Embryonic facial prominence (tissue), 1 donor: ENCODE measurements at regions not wholly inside any gene's neighbourhood (a gene's known extent, or its start where the extent isn't known, plus 50 kb on each side); places are given as distances from the start of the nearest gene placed in this dataset.

Experiments
- DNase-seq: peaks from one replicate; pipeline ENCODE4 v3.0.0-alpha.2; 2016; ENCODE audit errors: extremely low spot score

GRCh38 chr12:58529114-58529665 lies 391.1 kb downstream of the LRIG3 start:
- no peak for DNase-seq

DNA sequence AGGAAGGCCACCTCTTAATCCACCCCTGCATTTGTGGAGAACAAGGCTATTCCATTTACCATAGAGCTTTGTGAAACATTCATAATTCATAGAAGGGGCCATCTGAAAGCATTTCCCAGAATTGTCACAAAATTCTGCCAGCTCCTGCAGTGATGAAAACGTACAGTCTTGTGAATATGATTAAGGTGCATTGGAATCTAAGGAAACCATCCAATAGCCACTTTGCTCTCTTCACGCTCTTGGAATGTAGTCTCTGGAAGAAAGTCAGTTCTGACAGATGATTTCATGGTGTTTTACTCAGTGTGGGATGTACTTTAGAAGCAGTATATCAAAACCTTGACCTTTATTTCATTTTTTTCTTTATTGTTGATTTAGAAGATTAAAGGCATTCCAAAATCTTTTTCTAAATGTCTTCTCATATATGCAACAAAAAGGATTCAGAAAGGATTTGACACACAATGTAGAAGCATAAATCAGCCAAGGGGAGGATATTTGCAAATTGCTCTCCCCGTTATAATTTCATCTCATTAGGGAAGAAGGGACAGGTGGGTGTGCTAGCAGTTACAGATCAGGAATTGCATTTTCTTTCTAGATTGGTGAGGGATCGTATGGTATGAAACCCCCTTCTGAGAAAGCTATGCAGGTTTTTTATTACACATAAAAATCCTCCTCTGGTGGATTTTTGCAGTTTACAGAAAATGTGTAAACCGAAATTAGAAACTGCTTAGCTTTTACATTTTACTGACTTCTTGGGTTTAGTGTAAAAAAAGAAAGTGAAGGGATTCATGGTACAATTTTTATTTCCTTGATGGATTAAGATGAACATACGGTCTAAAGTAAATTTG lies 390.2 kb downstream of the LRIG3 start:
- DNase-seq, result peak; percentile 38

- DNase-seq, result no peak
Observed at GRCh38 chr12:58530742-58531062, 389.6 kb downstream of the LRIG3 start.

DNA sequence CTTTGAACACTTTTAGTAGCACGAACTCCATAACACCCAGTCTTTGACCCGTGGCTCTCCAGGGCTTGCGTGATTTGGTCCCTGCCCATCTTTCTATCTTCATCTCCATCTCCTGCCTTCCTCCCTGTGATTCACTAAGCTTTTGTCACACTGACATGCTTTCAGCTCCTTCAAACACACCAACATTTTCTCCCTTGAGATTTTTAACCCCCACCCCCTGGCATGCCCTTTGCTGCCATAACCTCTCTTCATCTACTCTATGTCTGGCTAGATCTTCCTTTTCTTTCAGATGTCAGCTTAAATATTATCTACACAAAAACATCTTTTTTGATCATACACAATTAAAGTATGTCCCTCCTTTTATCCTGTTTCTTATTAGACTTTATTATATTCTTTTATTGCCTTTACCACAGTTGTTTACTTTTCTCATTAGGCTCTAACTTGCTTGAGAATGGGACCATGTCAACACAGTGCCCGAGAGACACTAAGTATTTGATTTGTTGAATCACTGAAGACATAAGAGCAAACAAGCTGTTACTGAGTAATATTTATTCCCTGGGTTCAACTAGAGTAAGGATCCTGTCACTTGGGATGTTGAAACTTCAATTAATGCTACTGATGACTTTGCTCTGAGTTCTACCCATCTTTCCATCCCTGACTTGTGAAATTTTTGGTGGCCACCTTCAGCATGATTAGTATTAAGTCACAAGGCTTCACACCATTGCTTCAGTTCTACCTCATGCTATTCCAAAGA lies 387.3 kb downstream of the LRIG3 start:
- DNase-seq, result no peak

GRCh38 chr12:58533652-58534051 lies 386.7 kb downstream of the LRIG3 start:
- DNase-seq, result no peak

DNA sequence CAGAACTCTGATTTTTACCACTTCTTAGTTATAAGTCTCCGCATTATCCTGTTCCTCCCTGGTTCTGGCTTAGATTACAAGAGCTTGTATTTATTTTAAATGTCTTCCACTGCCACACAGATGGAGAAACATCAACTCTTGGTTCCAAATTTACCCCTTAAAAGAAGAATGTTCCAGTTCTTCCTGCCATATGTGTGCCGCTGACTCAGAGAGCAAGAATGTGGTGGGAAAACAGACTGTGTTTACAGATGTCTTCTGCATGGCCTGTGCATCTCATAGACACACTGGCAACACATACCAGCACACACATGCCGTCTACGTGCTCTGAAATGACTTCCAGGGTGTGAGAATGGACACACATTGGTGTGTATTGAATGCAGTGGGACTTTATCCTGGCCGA lies 383.0 kb downstream of the LRIG3 start:
- DNase-seq, result no peak

DNA sequence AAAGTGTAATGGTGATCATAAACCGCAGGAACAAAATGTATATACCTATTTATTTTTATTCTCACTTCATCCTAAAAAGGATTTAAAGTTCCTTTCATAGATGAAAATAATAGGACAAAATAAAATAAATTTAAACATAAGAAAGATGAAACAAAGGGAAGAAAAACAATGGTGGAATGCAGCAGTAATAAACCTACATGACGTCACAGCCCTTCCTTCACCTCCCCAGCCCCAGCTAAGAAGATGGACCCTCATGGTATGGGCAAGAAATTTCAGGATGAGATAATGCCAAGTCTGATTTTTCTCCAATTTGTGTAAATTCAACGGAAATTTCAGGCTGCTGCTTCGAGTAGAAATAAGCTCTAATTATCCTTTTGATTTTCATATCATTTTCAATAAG lies 381.0 kb downstream of the LRIG3 start:
- no peak for DNase-seq

GRCh38 chr12:58540480-58541299 lies 379.6 kb downstream of the LRIG3 start:
- DNase-seq, result peak; percentile 42

- no peak for DNase-seq
Observed at GRCh38 chr12:58541300-58541690, 379.0 kb downstream of the LRIG3 start.

- no peak for DNase-seq
Observed at GRCh38 chr12:58544281-58544680, 376.0 kb downstream of the LRIG3 start.

GRCh38 chr12:58547217-58547616 lies 373.1 kb downstream of the LRIG3 start:
- DNase-seq, result no peak

GRCh38 chr12:58548801-58549200 lies 371.5 kb downstream of the LRIG3 start:
- DNase-seq, result no peak

GRCh38 chr12:58554522-58555157 lies 365.7 kb downstream of the LRIG3 start:
- DNase-seq, result no peak

DNA sequence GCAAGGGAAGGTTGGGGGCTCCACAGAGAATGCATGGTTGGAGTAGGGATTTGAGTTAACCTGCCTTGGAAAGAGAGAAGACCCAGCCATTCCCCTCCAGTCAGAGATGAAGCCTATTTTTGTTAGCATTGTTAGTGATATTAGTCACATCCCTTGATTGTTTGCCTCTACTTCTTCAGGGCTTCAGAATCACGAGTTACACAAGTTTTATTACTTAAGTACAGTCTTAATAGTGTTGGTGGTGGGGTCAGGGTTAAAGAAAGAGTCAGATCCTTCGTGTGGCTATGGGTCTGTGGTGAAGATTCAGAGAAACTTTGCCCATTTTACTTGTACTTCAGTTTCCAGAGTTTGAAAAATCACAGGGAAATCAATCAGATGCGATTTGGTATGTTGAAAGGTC lies 363.1 kb downstream of the LRIG3 start:
- no peak for DNase-seq

DNA sequence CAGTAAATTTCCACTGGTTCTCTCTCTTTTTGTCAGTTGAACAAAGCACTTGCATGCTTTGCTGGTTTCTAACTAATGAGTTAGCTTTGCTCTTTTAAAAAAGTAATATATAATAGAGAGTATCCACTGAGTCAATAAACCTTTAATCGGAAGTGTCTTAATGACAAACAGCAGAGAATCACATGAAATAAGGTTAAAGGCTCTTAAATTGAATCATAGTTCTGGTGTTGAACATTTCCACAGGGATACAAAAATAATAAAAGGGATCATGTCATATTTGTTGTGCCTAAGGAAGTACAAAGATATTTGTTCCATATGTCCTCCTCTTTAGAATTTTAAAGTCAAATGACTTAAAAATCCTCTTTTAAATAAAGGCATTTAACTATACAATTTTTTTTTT lies 362.6 kb downstream of the LRIG3 start:
- no peak for DNase-seq

DNA sequence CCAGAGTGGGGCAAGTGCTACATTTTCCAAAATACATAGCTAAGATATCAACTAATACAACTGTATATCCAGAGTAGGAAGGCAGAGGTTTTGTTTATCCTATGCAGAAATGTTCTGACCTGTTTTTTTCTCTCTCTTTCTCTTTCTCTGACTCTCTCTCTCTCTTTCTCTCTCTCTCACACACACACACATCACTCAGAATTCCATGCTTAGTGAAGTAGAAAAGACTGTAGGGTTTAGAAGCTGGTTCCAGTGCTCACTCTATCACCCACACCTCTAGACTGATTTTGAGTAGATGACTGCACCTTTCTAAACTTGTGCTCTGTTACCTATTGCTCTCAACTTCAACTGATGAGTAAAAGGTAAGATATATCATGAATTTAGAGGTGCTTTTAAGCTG lies 356.7 kb downstream of the LRIG3 start:
- DNase-seq, result no peak

DNA sequence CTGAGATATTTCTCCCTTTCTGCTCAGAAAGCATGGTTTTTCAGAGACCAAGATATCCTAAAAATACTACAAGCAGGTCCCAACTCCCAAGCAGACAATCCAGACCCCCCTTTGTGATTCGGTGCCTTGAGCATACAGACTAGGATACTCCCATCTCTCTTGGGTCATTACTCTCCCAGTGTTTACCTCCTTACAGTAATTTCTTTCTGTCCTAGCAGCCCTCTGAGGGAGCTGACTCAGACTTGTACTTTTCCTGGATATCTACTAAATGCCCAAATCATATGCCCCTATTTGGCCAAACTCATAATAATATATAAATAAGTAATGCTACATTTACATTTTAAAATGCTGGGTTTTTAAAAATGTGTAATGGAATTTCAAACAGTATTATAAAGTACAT lies 355.6 kb downstream of the LRIG3 start:
- no peak for DNase-seq

- no peak for DNase-seq
Observed at GRCh38 chr12:58566599-58566998, 353.7 kb downstream of the LRIG3 start.

GRCh38 chr12:58567189-58567588 lies 353.1 kb downstream of the LRIG3 start:
- no peak for DNase-seq

DNA sequence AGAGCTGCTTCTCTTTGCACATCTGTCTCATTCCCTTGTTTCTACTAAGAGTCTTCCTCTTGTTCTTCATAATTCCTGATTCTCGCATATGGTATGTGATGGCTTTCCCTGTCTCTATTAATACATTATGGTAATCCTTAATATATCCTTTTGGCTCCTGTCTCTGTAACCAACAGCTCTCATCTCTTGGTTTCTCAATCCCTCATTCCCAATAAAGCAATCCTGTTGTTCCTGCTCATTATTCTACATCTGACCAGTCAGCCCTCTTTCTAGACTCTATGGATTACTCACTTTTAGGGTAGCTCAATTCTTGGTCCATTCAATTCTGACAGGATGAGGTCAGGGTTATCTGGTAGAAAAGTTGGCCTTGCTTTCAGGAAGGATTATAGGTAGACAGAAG lies 349.9 kb downstream of the LRIG3 start:
- DNase-seq, result no peak

GRCh38 chr12:58575256-58575655 lies 345.0 kb downstream of the LRIG3 start:
- no peak for DNase-seq

DNA sequence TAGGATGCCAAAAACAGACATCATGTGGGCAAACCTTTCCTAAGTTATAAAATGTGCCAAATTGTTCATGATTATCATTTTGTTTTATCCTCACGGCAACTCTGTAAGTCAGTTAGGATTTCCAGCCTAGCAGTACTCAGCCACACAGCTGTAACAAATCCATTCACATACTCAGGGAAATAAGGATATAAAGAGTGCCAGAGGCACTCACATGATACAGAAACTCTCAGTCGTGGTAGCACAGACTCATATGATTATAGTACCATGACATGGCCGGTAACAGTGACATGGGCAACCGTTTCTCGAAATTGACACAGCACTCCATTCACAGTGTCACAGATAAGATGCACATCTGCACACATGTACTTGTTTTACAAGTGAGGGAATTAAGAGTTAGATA lies 344.2 kb downstream of the LRIG3 start:
- no peak for DNase-seq
